Retinal pigment epithelial cell (primary cell): ENCODE measurements at regions not wholly inside any gene's neighbourhood (a gene's known extent, or its start where the extent isn't known, plus 50 kb on each side); places are given as distances from the start of the nearest gene placed in this dataset.

Source experiments
- DNase-seq: peaks from one replicate; pipeline ENCODE4 v3.0.0-alpha.2; 2010; ENCODE audit warnings: low read depth
- H3K4me3 ChIP-seq: 2 replicates; pipeline ENCODE4 v1.5.1; 2011; ENCODE audit warnings: mild to moderate bottlenecking, low read length, control low read depth, moderate library complexity
- TF ChIP-seq, protein P1 (sequence below): conservative IDR thresholded peaks from 2 replicates; pipeline ENCODE4 v1.5.1; 2011; ENCODE audit warnings: low read depth, low read length, control low read depth, inconsistent platforms

GRCh38 chr6:165229216-165229615, 80.2 kb downstream of the C6orf118 start:
- DNase-seq = no peak
- TF ChIP-seq, protein P1, sequence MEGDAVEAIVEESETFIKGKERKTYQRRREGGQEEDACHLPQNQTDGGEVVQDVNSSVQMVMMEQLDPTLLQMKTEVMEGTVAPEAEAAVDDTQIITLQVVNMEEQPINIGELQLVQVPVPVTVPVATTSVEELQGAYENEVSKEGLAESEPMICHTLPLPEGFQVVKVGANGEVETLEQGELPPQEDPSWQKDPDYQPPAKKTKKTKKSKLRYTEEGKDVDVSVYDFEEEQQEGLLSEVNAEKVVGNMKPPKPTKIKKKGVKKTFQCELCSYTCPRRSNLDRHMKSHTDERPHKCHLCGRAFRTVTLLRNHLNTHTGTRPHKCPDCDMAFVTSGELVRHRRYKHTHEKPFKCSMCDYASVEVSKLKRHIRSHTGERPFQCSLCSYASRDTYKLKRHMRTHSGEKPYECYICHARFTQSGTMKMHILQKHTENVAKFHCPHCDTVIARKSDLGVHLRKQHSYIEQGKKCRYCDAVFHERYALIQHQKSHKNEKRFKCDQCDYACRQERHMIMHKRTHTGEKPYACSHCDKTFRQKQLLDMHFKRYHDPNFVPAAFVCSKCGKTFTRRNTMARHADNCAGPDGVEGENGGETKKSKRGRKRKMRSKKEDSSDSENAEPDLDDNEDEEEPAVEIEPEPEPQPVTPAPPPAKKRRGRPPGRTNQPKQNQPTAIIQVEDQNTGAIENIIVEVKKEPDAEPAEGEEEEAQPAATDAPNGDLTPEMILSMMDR = no peak
- H3K4me3 ChIP-seq = no peak overlapping the region

DNA sequence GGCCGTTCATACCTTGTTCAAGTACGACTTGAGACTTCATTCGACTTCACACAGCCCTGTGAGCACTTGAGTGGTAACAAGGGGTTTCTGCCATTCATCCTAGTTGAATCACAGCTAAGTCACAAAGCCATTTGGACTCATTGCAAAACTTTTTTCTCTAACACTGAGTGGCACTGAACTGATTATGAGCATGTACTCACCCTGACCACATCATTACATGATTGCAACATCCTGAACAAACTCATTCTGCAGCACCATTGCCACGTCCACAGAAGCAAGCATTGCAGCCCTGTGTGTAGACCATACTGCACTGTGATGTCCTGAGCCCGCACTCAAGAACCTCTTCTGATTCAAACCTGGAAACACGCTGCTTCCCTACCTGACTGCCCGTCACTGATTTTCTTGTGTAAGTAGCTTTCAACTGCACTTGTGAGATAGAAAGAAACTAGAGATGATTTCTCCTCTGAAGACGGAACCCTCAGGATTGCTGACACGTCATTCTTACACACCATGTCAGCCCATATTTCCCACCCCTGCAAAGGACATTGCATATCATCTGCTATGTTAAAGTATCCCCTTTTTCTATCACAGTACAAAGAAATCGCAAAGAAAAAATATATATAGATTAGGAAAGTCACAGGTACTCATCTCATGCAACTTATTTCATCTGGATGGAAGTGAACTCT, 81.6 kb downstream of the C6orf118 start:
- TF ChIP-seq, protein P1 = no peak
- DNase-seq = no peak

GRCh38 chr6:165223736-165224135, 85.7 kb downstream of the C6orf118 start:
- no peak overlapping the region for H3K4me3 ChIP-seq
- DNase-seq = no peak
- TF ChIP-seq, protein P1 = no peak

More for the DNA sequence above, 81.6 kb downstream of the C6orf118 start:
- H3K4me3 ChIP-seq = no peak overlapping the region

DNA sequence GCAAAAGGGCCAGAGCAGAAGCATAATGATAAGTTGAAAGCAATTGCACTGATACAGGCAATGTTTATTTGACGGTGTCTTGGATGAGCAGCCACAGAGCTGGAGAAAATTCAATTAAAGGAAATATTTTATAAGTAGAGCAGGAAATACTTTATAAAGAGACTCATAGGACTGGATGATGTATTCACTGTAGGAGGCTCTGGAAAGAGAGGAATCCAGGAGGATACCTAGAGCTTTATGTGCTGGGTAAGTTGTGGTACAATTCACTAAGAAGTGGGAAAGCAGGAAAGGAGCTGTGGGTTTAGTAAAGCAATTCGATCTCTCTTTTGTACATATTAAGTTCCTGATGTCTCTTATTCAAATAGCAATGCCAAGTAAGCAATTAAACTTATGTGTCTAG, 86.3 kb downstream of the C6orf118 start:
- no peak overlapping the region for H3K4me3 ChIP-seq
- TF ChIP-seq, protein P1 = no peak
- DNase-seq = no peak

DNA sequence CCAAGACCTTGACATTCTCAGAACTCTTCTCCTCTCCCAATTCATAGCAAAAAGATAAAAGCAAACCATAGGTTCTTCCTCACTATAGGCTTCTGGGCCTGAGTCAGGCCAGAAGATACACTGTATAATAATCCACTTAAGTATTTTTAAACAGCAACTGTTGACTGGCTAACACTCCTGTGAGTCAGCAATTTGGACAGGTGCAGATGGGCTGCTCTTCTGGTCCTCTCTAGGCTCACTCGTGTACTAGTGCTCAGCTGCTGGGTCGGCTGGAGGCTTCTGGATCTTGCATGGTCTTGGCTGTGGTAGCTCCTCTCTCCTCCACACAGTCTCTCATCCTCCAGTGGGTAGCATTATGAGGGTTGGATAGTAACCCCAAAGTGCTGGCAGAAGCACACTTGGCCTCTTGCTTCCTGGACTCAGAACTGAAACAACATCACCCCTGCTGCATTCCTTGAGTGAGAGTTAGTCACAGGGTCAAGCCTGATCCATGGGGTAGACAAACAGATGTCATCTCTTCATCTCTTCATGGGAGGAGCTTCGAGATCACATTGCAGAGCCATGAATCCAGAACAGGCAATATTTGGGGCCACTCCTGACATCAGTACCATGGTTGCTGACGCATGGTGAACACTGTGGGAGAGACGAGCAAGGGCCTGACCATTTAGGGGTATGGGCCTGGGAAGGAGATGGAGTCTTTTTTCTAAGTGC, 86.9 kb downstream of the C6orf118 start:
- no peak for DNase-seq
- no peak overlapping the region for H3K4me3 ChIP-seq
- TF ChIP-seq, protein P1 = no peak

DNA sequence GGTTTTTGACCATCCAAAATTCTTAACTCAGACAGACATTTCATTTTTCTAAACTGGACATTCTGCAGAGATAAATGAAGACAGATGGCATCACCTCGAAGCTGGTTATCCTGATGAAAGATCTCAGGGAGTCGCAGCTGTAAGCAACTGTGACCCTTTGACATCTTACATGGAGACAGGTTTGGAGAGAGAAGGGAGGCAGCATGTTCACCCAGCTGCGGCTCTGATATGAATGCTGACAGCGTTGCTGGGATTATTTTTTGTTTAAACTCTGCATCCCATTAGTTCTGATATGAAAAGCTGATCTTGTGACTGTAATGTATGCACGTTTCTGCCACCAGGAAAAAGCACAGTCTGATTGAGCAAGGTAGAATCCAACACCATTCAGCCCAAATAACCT, 89.4 kb downstream of the C6orf118 start:
- TF ChIP-seq, protein P1 = no peak
- H3K4me3 ChIP-seq = no peak overlapping the region
- DNase-seq = no peak

DNA sequence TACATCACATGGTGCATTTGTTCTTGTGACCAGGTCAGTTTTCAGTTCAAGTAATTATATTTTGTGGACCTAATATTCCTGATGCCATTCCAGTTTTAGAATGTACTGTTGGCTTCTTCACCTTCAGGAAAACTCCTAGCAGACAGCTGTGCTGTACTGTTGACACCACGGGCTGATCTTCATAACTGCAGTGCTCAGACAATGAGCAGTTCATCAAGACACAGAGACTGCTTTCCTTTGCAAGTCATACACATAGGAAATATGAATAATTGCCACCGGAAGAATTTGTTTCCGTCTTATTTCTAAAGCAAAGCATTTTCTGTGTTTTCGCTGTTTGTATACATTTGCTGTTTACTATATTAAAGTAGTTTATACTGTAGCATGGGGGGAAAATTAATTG, 89.8 kb downstream of the C6orf118 start:
- no peak overlapping the region for H3K4me3 ChIP-seq
- no peak for DNase-seq
- TF ChIP-seq, protein P1 = no peak
